Heart left ventricle (tissue), 16 donors: ENCODE measurements at regions not wholly inside any gene's neighbourhood (a gene's known extent, or its start where the extent isn't known, plus 50 kb on each side); places are given as distances from the start of the nearest gene placed in this dataset.
"Not testable (repeated sequence)": the region's sequence is repeated elsewhere in the genome, so short reads cannot be mapped to it uniquely, and the experiment has no call there.

Experiments used
- ATAC-seq, 4 donors: fragments of 200-7000 bp; cut with Tn5 transposase; one replicate each; pipeline ENCODE4 v1.9.1; 2020 to 2022; ENCODE audit warnings: moderate library complexity in 4 of 4, mild to moderate bottlenecking in 3 of 4, moderate number of reproducible peaks in 1 of 4
- DNase-seq, 5 donors: peaks; one replicate each; pipeline ENCODE4 v3.0.0-alpha.2; 2020
- H3K27ac ChIP-seq, 12 donors: fragments of 200-600 bp; sonication (generic) in 4 of 12; one replicate each; pipeline versions ENCODE4 v1.5.0 to v1.8.0; 2016 to 2022; ENCODE audit warnings: mild to moderate bottlenecking in 2 of 12
- H3K27me3 ChIP-seq, 9 donors: fragments of 200-600 bp; sonication (generic) in 2 of 9; one replicate each; pipeline versions ENCODE4 v1.5.1 to v1.8.0; 2016 to 2022; ENCODE audit warnings: mild to moderate bottlenecking in 3 of 9
- H3K36me3 ChIP-seq, 9 donors: fragments of 200-600 bp; sonication (generic) in 2 of 9; one replicate each; pipeline versions ENCODE4 v1.5.0 to v1.8.0; 2018 to 2022; ENCODE audit warnings: mild to moderate bottlenecking in 2 of 9
- H3K4me1 ChIP-seq, 12 donors: fragments of 200-600 bp; sonication (generic) in 4 of 12; one replicate each; pipeline versions ENCODE4 v1.5.0 to v1.8.0; 2016 to 2022; ENCODE audit warnings: mild to moderate bottlenecking in 3 of 12
- H3K4me3 ChIP-seq, 12 donors: fragments of 200-600 bp; sonication (generic) in 4 of 12; one replicate each; pipeline versions ENCODE4 v1.5.0 to v1.8.0; 2017 to 2022; ENCODE audit warnings: mild to moderate bottlenecking in 9 of 12, moderate library complexity in 4 of 12
- H3K9me3 ChIP-seq, 12 donors: fragments of 200-600 bp; sonication (generic) in 4 of 12; one replicate each; pipeline versions ENCODE4 v1.5.0 to v1.8.0; 2016 to 2022; ENCODE audit warnings: mild to moderate bottlenecking in 1 of 12
- POLR2A ChIP-seq, 2 donors: fragments of 450-650 bp; IDR thresholded peaks; one replicate each; pipeline ENCODE4 v1.6.1; 2017; ENCODE audit warnings: antibody characterized with exemption in 2 of 2, mild to moderate bottlenecking in 2 of 2, moderate library complexity in 2 of 2
- WGBS, 4 donors: extraction: QIAGEN DNeasy Blood & Tissue Kit in 2 of 4; methylation state at CpG; one replicate each; pipeline versions ENCODE4 v1.1.5 to v1.1.7; 2013 to 2018; 5-methylcytosine and 5-hydroxymethylcytosine counted together
- intact Hi-C, 10 donors: fragments of 100-400 bp; cut with DNase I; formaldehyde crosslinking; loops; one replicate each; pipeline versions ENCODE4 v1.11.1 to v1.14.2; 2022
- TF ChIP-seq, protein P1 (sequence below), 12 donors: fragments of 200-600 bp; sonication (generic) in 4 of 12; IDR thresholded peaks; one replicate each; pipeline versions ENCODE4 v1.5.0 to v1.8.0; 2018 to 2022; ENCODE audit warnings: antibody characterized with exemption in 12 of 12, mild to moderate bottlenecking in 5 of 12
- donor health status: ischemic (EF 13 %, LVEDD 7.1; RV severe dilation, severe dysfunction).
- donor health status: healthy with polysubstance abuse.
- donor health status: DM: no; HTN: yes; CAD: no.
- donor health status: DM: no; HTN: no; CAD: no.
- donor health status: ischemic (EF 25% LVEDD 6.9; RV normal size, moderate dysfunction).
- donor health status: ischemic (EF 25% LVEDD 5.7; RV mildly dilated, moderate dysfunction).
- donor health status: healthy.
- donor health status: DM: yes; HTN: yes; CAD: no.
- donor health status: ischemic (EF 35%, LVEDD 5.7; RV mildly dilated, moderate dysfunction).
- donor health status: nonischemic (EF 11% LVEDD 7.7; RV severe dilation, severe dysfunction).
- donor health status: DM: yes; HTN: yes; CAD: no.
- donor health status: PGD.
- donor health status: ischemic (EF 29% LVEDD 5.4; RV normal size, mild dysfunction).
- donor health status: nonischemic (EF 23%, LVEDD 6.1; RV moderate dilation, normal function).

- Histone ChIP-seq H3K27ac (no peak overlapping the region), H3K9me3 (peaks cover 0 to 55% (median 27%) of the 10 kb centered on the region in 12 donors), H3K36me3 (no peaks in the 10 kb centered on the region), H3K4me3 (no peak overlapping the region), H3K4me1 (no peaks in the 10 kb centered on the region), H3K27me3 (no peaks in the 10 kb centered on the region)
- ATAC-seq (no peak), DNase-seq (peak in 1 of 5 donors; percentile 18)
- TF ChIP-seq, protein P1, sequence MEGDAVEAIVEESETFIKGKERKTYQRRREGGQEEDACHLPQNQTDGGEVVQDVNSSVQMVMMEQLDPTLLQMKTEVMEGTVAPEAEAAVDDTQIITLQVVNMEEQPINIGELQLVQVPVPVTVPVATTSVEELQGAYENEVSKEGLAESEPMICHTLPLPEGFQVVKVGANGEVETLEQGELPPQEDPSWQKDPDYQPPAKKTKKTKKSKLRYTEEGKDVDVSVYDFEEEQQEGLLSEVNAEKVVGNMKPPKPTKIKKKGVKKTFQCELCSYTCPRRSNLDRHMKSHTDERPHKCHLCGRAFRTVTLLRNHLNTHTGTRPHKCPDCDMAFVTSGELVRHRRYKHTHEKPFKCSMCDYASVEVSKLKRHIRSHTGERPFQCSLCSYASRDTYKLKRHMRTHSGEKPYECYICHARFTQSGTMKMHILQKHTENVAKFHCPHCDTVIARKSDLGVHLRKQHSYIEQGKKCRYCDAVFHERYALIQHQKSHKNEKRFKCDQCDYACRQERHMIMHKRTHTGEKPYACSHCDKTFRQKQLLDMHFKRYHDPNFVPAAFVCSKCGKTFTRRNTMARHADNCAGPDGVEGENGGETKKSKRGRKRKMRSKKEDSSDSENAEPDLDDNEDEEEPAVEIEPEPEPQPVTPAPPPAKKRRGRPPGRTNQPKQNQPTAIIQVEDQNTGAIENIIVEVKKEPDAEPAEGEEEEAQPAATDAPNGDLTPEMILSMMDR (IDR thresholded peaks at IDR 0.05): no peak
- no peak for TF ChIP-seq POLR2A (IDR thresholded peaks at IDR 0.05)
- intact Hi-C loops: no loop called here
- 71 to 83% (median 76%) methylated on average over 30 of the region's 30 CpGs for WGBS, 4 donors
Observed at GRCh38 chr22:11605468-11605981, 3922.5 kb upstream of the OR11H1 start.

DNA sequence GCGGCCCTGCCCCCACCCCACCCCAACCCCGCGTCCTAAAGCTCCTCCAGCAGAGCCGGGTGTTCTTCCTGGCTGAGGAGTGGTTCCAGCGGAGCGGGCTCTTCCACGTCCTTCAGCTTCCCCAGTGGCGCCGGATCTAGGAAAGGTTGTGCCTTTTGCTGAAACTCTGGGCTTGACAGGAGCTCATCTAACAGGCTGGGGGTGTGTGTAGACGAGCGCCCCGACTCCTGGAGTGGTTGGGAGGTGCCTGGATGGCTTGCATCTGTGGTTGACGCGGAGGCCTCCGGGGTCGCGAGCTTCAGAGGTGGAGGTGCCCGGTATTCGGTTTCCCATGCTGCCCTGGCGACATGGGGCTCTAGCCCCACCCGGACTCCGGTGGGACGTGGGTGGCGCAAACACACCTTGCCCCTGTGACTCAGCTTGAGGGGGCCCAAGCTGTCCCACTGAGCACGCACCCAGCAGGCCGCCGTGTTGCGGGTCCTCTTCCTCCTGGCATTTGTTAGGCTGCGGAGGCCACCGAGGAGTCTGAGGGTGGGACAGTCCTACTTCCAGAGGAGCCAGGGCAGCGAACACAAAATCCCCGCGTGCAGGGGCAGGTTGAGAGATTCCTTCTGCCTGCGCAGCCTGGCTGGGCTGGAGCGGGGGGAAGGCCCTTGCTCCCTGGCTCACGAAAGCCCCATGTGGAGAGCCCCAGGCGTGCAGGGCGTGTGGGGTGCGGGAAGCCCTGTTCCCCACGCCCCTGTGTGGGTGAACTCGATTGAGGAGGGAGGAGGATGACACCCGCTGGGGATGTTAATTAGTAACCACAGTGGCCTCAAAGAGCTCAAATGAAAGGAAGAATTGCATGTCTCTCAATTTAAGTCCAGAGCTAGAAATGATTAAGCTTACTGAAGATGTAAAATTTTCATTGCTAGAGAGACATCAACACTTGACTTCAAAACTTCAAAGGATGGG is 3921.7 kb upstream of the OR11H1 start:
- H3K4me1 ChIP-seq, H3K36me3 ChIP-seq, H3K27me3 ChIP-seq, H3K27ac ChIP-seq, ATAC-seq, intact Hi-C loops, H3K4me3 ChIP-seq: not testable (repeated sequence)
- peaks cover 0 to 54% (median 28%) of the 10 kb centered on the region in 12 donors for H3K9me3 ChIP-seq
- peak in 1 of 5 donors; percentile 14 for DNase-seq
- 75 to 89% (median 77%) methylated on average over 42 of the region's 42 CpGs for WGBS, 4 donors

DNA sequence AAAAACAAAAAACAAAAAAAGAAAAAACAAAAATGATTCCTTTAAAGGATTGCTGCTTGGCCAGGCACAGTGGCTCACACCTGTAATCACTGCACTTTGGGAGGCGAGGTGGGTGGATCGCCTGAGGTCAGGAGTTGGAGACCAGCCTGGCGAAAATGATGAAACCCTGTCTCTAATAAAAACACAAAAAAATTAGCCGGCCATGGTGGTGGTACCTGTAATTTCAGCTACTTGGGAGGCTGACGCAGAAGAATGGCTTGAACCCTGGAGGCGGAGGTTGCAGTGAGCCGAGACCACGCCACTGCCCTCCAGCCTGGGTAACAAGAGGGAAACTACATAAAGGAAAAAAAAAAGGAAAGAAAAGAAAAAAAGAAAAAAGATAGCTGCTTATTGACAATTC is 3920.8 kb upstream of the OR11H1 start:
- intact Hi-C loops, H3K36me3 ChIP-seq, DNase-seq, H3K4me1 ChIP-seq, H3K4me3 ChIP-seq, H3K27me3 ChIP-seq, ATAC-seq, H3K27ac ChIP-seq: not testable (repeated sequence)
- 80 to 82% (median 81%) methylated on average over 8 of the region's 8 CpGs for WGBS, 4 donors
- H3K9me3 ChIP-seq: peaks cover 0 to 57% (median 27%) of the 10 kb centered on the region in 12 donors

GRCh38 chr22:11608486-11608885 is 3919.5 kb upstream of the OR11H1 start:
- intact Hi-C loops, ATAC-seq, H3K4me1 ChIP-seq, H3K4me3 ChIP-seq, H3K27me3 ChIP-seq, DNase-seq, H3K27ac ChIP-seq, H3K36me3 ChIP-seq: not testable (repeated sequence)
- 49 to 56% (median 53%) methylated on average over 5 of the region's 5 CpGs for WGBS, 4 donors
- peaks cover 0 to 63% (median 27%) of the 10 kb centered on the region in 12 donors for H3K9me3 ChIP-seq

DNA sequence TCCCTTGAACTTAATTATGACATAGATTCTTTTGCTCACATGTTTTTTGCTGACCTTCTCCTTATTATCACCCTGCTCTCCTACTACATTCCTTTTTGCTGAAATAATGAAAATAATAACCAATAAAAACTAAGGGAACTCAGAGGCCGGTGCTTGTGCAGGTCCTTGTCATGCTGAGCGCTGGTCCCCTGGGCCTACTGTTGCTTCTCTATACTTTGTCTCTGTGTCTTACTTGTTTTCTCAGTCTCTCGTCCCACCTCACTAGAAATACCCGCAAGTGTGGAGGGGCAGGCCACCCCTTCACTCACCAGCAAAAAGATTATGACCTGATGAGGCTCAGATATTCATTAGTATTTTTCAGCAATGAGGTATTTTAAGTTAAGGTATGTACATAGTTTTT is 3918.8 kb upstream of the OR11H1 start:
- H3K4me3 ChIP-seq, H3K27me3 ChIP-seq, ATAC-seq, H3K4me1 ChIP-seq, H3K36me3 ChIP-seq, DNase-seq, H3K27ac ChIP-seq, intact Hi-C loops: not testable (repeated sequence)
- 68 to 81% (median 77%) methylated on average over 4 of the region's 4 CpGs for WGBS, 4 donors
- peaks cover 0 to 68% (median 29%) of the 10 kb centered on the region in 12 donors for H3K9me3 ChIP-seq

GRCh38 chr22:11611280-11611679 is 3916.7 kb upstream of the OR11H1 start:
- H3K4me1 ChIP-seq, H3K36me3 ChIP-seq, ATAC-seq, intact Hi-C loops, H3K27ac ChIP-seq, H3K27me3 ChIP-seq, H3K4me3 ChIP-seq: not testable (repeated sequence)
- peaks cover 0 to 74% (median 21%) of the 10 kb centered on the region in 12 donors for H3K9me3 ChIP-seq
- peak in 1 of 5 donors; percentile 12 for DNase-seq
- 83 to 85% (median 84%) methylated on average over 20 of the region's 20 CpGs for WGBS, 4 donors

GRCh38 chr22:11611876-11612275 is 3916.1 kb upstream of the OR11H1 start:
- DNase-seq, ATAC-seq, H3K4me1 ChIP-seq, H3K27ac ChIP-seq, H3K36me3 ChIP-seq, H3K4me3 ChIP-seq, H3K27me3 ChIP-seq, intact Hi-C loops: not testable (repeated sequence)
- WGBS, 4 donors: 82 to 92% (median 89%) methylated on average over 7 of the region's 7 CpGs
- H3K9me3 ChIP-seq: peaks cover 0 to 68% (median 16%) of the 10 kb centered on the region in 12 donors

DNA sequence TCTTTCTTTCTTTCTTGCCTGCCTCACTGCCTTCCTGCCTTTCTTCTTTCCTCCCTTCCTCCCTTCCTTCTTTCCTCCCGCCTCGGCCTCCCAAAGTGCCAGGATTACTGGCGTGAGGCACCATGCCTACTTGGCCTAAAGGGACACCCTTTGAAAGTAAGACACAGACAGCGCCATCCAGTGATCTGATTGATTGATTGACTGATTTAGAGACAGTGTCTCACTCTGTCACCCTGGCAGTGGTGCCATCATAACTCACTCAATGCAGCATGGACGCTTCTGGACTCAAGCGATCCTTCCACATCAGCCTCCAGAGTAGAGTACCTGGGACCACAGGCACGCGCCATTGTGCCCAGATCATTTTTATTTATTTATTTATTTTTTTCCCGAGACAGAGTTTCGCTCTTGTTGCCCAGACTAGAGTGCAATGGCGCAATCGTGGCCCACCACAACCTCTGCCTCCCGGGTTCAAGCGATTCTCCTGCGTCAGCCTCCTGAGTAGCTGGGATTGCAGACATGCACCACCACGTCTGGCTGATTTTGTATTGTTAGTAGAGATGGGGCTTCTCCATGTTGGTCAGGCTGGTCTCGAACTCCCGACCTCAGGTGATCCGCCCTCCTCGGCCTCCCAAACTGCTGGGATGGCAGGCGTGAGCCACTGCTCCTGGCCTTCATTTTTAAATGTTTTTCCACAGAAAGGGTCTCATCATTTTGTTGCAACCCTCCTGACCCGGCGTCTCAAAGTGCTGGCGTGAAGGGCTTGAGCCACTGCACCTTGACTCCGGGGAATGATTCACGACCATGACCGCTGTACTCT is 3914.7 kb upstream of the OR11H1 start:
- 82 to 88% (median 85%) methylated on average over 26 to 27 of the region's 27 CpGs for WGBS, 4 donors
- H3K27me3 ChIP-seq, H3K36me3 ChIP-seq, H3K4me1 ChIP-seq, intact Hi-C loops, H3K27ac ChIP-seq, DNase-seq, ATAC-seq, H3K4me3 ChIP-seq: not testable (repeated sequence)
- peaks cover 0 to 66% (median 11%) of the 10 kb centered on the region in 12 donors for H3K9me3 ChIP-seq
